ENCODE measurements at regions not wholly inside any gene's neighbourhood (a gene's known extent, or its start where the extent isn't known, plus 50 kb on each side); places are given as distances from the start of the nearest gene placed in this dataset.
A peak's percentile ranks its signal among the peaks of the same experiment; 100 is the strongest.

GRCh38 chr10:112887968-112888367 is 62.1 kb upstream of the TCF7L2 start:
- Histone ChIP-seq H3K36me3 (replicated peaks in 1 of 2; ENCODE audit: insufficient read depth in 1 of 2, low read depth in 2 of 2) (no peaks in the 10 kb centered on the region), H3K4me1 (no peaks in the 10 kb centered on the region), H3K4me3 (no peak overlapping the region), H3K9me3 (no peaks in the 10 kb centered on the region), H3K27me3 (no peaks in the 10 kb centered on the region), H3K27ac (no peak overlapping the region)
- DNase-seq (no peak), ATAC-seq (no peak)
- intact Hi-C loops (cut with DNase I), result no loop called here
- TF ChIP-seq POLR2A (IDR thresholded peaks at IDR 0.05), result no peak
- TF ChIP-seq, protein P1, sequence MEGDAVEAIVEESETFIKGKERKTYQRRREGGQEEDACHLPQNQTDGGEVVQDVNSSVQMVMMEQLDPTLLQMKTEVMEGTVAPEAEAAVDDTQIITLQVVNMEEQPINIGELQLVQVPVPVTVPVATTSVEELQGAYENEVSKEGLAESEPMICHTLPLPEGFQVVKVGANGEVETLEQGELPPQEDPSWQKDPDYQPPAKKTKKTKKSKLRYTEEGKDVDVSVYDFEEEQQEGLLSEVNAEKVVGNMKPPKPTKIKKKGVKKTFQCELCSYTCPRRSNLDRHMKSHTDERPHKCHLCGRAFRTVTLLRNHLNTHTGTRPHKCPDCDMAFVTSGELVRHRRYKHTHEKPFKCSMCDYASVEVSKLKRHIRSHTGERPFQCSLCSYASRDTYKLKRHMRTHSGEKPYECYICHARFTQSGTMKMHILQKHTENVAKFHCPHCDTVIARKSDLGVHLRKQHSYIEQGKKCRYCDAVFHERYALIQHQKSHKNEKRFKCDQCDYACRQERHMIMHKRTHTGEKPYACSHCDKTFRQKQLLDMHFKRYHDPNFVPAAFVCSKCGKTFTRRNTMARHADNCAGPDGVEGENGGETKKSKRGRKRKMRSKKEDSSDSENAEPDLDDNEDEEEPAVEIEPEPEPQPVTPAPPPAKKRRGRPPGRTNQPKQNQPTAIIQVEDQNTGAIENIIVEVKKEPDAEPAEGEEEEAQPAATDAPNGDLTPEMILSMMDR (IDR thresholded peaks at IDR 0.05), result no peak
- 67 to 85% methylated on average over 3 of the region's 3 CpGs for WGBS, 2 donors

GRCh38 chr10:112895292-112895691 is 54.8 kb upstream of the TCF7L2 start:
- H3K27ac ChIP-seq, result no peak overlapping the region
- DNase-seq (no peak), ATAC-seq (no peak)
- no peaks in the 10 kb centered on the region for H3K9me3 ChIP-seq
- peaks cover 7% of the 10 kb centered on the region for H3K4me1 ChIP-seq
- no peaks in the 10 kb centered on the region for H3K36me3 ChIP-seq (replicated peaks in 1 of 2; ENCODE audit: insufficient read depth in 1 of 2, low read depth in 2 of 2)
- TF ChIP-seq, protein P1 (IDR thresholded peaks at IDR 0.05), result no peak
- TF ChIP-seq POLR2A (IDR thresholded peaks at IDR 0.05), result no peak
- 88 to 90% methylated on average over 4 of the region's 4 CpGs for WGBS, 2 donors
- H3K4me3 ChIP-seq, result no peak overlapping the region
- no peaks in the 10 kb centered on the region for H3K27me3 ChIP-seq
- intact Hi-C loops (cut with DNase I), result no loop called here

GRCh38 chr10:112896273-112896672 is 53.8 kb upstream of the TCF7L2 start:
- no peak for TF ChIP-seq POLR2A (IDR thresholded peaks at IDR 0.05)
- TF ChIP-seq, protein P1 (IDR thresholded peaks at IDR 0.05), result no peak
- intact Hi-C loops (cut with DNase I), result no loop called here
- Histone ChIP-seq H3K4me3 (no peak overlapping the region), H3K9me3 (no peaks in the 10 kb centered on the region), H3K27me3 (no peaks in the 10 kb centered on the region), H3K36me3 (replicated peaks in 1 of 2; ENCODE audit: insufficient read depth in 1 of 2, low read depth in 2 of 2) (no peaks in the 10 kb centered on the region), H3K27ac (no peak overlapping the region), H3K4me1 (peaks cover 7% of the 10 kb centered on the region)
- DNase-seq, result no peak
- ATAC-seq, result no peak
- WGBS, 2 donors, result 85 to 90% methylated on average over 3 of the region's 3 CpGs

DNA sequence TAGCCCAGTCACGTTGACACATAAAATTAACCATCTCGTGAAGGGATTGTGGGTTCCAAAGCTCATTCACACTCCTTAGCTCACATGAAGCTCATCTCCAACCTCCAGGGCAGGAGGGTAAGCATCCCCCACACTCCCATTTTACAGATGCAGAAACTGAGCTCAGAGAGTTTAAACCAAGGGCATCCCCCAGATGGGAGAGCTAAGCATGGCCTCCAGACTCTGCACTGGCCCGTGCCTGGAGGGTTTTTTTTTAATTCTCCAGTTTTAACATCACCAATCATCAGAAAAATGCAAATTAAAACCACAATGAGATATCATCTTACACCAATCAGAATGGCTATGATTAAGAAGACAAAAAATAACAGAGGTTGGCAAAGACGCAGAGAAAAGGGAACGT is 53.3 kb upstream of the TCF7L2 start:
- H3K27me3 ChIP-seq, result no peaks in the 10 kb centered on the region
- H3K36me3 ChIP-seq (replicated peaks in 1 of 2; ENCODE audit: insufficient read depth in 1 of 2, low read depth in 2 of 2), result no peaks in the 10 kb centered on the region
- peaks cover 7% of the 10 kb centered on the region for H3K4me1 ChIP-seq
- no peak overlapping the region for H3K4me3 ChIP-seq
- H3K9me3 ChIP-seq, result no peaks in the 10 kb centered on the region
- intact Hi-C loops (cut with DNase I), result no loop called here
- TF ChIP-seq POLR2A (IDR thresholded peaks at IDR 0.05), result no peak
- TF ChIP-seq, protein P1 (IDR thresholded peaks at IDR 0.05), result no peak
- DNase-seq, result no peak
- no peak overlapping the region for H3K27ac ChIP-seq
- ATAC-seq, result no peak
- WGBS, 2 donors, result 68 to 72% methylated on average over 5 of the region's 5 CpGs

GRCh38 chr10:112898540-112899390 is 51.3 kb upstream of the TCF7L2 start:
- peaks cover 7% of the 10 kb centered on the region for H3K4me1 ChIP-seq
- H3K27ac ChIP-seq, result peak overlapping the region; percentile 15 to 78 (median 64)
- no peaks in the 10 kb centered on the region for H3K36me3 ChIP-seq (replicated peaks in 1 of 2; ENCODE audit: insufficient read depth in 1 of 2, low read depth in 2 of 2)
- DNase-seq (peak; percentile 36 to 55 (median 52)), ATAC-seq (peak; percentile 72)
- no peaks in the 10 kb centered on the region for H3K9me3 ChIP-seq
- no peaks in the 10 kb centered on the region for H3K27me3 ChIP-seq
- intact Hi-C loops (cut with DNase I), result no loop called here
- H3K4me3 ChIP-seq, result no peak overlapping the region
- WGBS, 2 donors, result 32 to 35% methylated on average over 24 of the region's 24 CpGs
- TF ChIP-seq POLR2A (IDR thresholded peaks at IDR 0.05), result no peak
- TF ChIP-seq, protein P1 (IDR thresholded peaks at IDR 0.05), result no peak

Data from body of pancreas (tissue), 4 donors.